KG1 (cell line): ENCODE measurements at regions not wholly inside any gene's neighbourhood (a gene's known extent, or its start where the extent isn't known, plus 50 kb on each side); places are given as distances from the start of the nearest gene placed in this dataset.

ENCODE experiments used
- DNase-seq: peaks from one replicate; lab custom pipeline; 2025; lab: John Stamatoyannopoulos, UW

- no peak for DNase-seq
Measured at GRCh38 chr1:4137621-4138415, 237.7 kb upstream of the C1orf174 start.

DNA sequence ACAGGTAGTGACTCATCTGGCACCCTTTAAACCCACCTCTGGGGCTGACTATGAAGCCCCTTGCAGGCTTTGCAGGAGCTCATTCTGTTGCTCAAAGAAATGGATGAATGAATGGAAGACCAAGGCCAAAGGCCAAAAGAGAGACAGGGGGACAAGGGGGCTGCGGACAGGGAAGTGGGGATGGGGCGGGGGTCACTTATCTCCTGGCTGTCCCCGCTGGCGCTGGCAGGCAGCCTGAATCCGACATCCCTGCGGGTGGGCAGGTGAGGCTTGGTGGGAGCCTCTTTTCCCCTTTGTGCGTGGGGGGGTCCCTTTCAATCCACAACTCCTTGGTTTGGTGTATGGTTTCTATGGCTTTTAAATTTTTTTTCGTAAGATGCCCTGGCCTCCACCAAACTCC, 239.6 kb upstream of the C1orf174 start:
- DNase-seq = no peak

DNA sequence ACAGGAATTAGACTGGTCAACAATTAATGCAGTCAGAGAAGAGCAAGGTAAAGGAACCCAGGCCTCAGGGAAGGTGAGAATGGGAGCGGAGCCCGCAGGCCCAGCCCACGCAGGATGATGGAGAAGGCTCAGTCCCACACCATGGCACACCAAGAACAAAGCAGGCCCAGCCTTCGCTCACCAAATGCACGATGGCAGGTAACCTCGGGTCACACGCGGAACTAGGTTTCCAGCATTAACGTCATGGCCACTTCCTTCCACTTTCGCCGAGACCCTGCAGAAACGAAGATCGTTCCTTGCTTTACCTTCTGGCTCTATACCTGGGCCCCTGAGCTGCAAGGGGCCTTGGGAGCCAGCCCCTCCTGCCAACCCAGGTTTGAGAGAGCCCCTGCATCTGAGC, 240.2 kb upstream of the C1orf174 start:
- no peak for DNase-seq

- DNase-seq = no peak
Measured at GRCh38 chr1:4140821-4141220, 240.7 kb upstream of the C1orf174 start.

GRCh38 chr1:4144349-4144971, 244.4 kb upstream of the C1orf174 start:
- DNase-seq = no peak

- DNase-seq = no peak
Measured at GRCh38 chr1:4146101-4146500, 246.0 kb upstream of the C1orf174 start.

DNA sequence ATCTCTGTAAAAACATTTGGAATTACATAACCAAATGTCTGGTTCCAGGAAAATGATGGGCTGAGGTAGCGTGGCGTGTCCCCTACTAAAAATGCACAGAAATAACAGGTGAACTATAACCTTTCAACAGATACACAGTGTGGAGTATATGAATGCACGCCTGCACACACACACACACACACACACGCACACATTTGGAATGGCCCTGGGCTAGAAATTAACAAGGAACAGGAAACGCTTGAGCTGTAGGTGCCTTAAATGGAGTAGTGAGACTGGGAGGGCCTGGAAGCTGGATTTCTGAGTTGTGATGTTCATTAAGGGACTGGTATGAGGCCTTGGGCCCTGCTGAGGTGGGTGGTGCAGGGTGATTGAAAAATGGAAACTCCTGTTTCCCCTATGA, 246.5 kb upstream of the C1orf174 start:
- DNase-seq = no peak

DNA sequence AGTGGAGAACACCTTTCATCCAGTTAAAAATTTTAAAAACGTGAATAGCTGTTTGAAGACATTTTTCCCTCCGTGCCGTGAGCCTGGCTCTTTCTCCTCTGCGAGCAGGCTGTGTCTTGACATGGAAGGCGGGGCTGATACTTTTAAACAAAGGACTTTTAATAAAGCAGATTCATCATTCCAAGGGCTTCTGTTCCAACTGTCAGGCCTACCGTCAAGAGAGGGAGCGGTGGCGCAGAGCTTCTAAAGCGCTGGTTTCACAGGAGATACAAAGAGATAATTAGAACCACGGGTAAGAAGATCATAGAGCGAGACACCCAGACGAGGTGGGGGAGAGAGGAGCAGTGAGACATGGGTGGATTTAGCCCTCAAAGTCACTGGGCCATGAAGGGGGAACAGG, 247.4 kb upstream of the C1orf174 start:
- DNase-seq = no peak

- no peak for DNase-seq
Measured at GRCh38 chr1:4149281-4149680, 249.2 kb upstream of the C1orf174 start.

- no peak for DNase-seq
Measured at GRCh38 chr1:4149831-4150230, 249.8 kb upstream of the C1orf174 start.

- no peak for DNase-seq
Measured at GRCh38 chr1:4150262-4150661, 250.2 kb upstream of the C1orf174 start.

DNA sequence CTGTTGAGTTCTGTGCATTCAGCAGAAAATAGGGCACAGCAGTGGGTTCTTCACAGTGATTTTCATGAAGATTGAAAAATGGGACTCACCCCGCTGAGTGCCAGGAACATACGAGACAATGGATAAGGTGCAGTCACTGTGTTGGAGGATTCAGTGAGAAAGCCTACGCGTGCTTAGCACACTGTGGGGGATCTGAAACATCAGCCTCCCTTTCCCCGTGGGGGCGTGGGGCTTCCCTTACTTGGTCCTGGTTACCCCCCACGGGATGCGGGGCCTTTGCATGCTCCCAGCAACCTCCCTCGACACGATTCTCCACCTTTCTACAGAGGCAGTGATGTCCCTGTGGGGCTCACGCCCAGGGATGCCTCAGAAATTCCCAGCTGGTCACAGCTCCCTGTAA, 252.2 kb upstream of the C1orf174 start:
- DNase-seq = no peak

GRCh38 chr1:4153571-4153970, 253.5 kb upstream of the C1orf174 start:
- no peak for DNase-seq

GRCh38 chr1:4156241-4156973, 256.3 kb upstream of the C1orf174 start:
- DNase-seq = no peak

- DNase-seq = no peak
Measured at GRCh38 chr1:4160181-4160580, 260.1 kb upstream of the C1orf174 start.

GRCh38 chr1:4161366-4162006, 261.4 kb upstream of the C1orf174 start:
- no peak for DNase-seq

DNA sequence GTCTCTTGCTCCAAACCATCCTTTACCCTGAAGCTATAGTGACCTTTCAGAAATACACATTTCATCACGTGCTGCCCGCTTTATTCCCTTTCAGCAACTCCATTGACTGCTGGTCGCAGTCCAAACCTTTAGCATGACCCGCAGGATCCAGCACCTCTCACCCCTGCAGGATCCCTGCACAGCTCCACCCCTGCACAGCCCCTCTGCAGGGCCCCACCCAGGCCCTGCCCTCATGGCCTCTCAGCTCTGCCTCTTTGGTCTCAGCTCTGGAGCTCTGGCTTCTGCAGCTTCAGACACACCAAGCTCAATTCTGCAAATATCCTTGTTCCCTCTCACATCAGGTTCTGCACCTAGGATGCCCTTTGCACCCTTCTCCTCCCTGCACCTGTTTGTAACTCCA, 264.9 kb upstream of the C1orf174 start:
- no peak for DNase-seq

- DNase-seq = no peak
Measured at GRCh38 chr1:4165686-4166300, 265.7 kb upstream of the C1orf174 start.

DNA sequence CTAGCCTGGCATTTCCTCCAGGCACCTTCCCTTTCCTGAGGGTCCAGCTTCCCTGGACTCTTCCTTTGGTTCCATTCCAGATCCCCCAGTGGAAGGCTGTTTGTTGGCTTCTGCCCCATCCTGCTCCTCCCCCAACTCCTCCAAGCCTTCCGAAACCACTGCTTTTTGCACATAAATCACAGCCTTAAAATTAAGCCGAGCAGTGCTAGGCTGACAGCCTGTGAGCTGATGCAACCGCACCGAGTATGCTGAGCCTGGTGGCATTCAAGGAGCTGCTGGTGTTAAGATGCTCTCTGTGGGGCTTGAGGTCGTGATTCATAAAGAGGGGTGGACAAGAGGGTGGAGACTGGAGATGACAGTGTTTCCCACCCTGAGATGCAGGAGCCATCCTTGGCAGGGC, 266.6 kb upstream of the C1orf174 start:
- no peak for DNase-seq

DNA sequence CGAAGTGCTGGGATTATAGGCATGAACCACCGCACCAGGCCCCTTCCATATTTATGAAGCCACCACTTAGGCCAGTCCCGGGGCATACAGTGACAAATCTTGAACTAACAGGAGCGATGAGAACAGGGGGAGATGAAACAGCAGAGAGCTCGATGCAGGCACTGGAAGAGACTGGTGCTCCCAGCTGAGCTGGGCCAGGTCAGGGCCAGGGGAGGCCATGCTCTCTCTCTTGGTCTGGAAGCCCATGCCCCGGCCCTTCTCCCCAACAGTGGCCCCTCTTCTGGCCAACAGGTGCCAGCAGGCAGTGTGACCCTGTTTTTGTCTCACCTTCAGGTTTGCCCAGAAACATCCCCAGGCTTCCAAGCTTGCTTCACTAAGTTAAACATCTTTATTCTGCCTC, 269.9 kb upstream of the C1orf174 start:
- DNase-seq = no peak

GRCh38 chr1:4170548-4171340, 270.7 kb upstream of the C1orf174 start:
- DNase-seq = no peak
